ENCODE measurements at regions not wholly inside any gene's neighbourhood (a gene's known extent, or its start where the extent isn't known, plus 50 kb on each side); places are given as distances from the start of the nearest gene placed in this dataset.

DNA sequence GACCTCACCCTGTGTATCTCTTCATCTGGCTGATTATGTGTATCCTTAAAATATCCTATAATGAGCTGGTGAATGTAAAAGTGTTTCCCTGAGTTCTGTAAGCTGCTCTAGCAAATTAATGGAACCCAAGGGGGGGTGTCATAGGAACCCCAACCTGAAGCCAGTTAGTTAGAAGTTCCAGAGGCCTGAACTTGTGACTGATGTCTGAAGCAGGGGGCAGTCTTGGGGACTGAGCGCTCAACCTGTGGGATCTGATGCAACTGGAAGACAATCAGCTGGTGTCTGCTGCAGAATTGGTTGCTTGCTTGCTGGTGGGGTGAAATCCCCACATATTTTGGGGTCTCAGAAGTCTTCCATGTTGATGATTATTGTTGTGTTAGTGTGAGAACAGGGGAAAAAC lies 75.7 kb upstream of the NKD1 start:
- no peak overlapping the region for H3K9ac ChIP-seq (ENCODE audit: low read length)
- intact Hi-C loops (cut with micrococcal nuclease) = no loop called here
- H3K4me1 ChIP-seq (ENCODE audit: insufficient read depth, low read length) = no peaks in the 10 kb centered on the region
- no peaks in the 10 kb centered on the region for H3K9me3 ChIP-seq (ENCODE audit: low read length)
- no peak overlapping the region for H3K27ac ChIP-seq (ENCODE audit: low read length)
- BruUV-seq (replicated peaks) = no TSS peak
- ATAC-seq (no peak), DNase-seq (no peak)
- TF ChIP-seq, protein P1, sequence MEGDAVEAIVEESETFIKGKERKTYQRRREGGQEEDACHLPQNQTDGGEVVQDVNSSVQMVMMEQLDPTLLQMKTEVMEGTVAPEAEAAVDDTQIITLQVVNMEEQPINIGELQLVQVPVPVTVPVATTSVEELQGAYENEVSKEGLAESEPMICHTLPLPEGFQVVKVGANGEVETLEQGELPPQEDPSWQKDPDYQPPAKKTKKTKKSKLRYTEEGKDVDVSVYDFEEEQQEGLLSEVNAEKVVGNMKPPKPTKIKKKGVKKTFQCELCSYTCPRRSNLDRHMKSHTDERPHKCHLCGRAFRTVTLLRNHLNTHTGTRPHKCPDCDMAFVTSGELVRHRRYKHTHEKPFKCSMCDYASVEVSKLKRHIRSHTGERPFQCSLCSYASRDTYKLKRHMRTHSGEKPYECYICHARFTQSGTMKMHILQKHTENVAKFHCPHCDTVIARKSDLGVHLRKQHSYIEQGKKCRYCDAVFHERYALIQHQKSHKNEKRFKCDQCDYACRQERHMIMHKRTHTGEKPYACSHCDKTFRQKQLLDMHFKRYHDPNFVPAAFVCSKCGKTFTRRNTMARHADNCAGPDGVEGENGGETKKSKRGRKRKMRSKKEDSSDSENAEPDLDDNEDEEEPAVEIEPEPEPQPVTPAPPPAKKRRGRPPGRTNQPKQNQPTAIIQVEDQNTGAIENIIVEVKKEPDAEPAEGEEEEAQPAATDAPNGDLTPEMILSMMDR (conservative IDR thresholded peaks at IDR 0.05; ENCODE audit: low read depth, low read length) = no peak
- TF ChIP-seq EZH2 (IDR thresholded peaks at IDR 0.05; ENCODE audit: low read length, unreplicated experiment) (no peak), EZH2phosphoT487 (IDR thresholded peaks at IDR 0.05; ENCODE audit: borderline replicate concordance, low read length) (no peak)
- H2AFZ ChIP-seq (ENCODE audit: low read length) = no peak overlapping the region
- peaks cover 4% of the 10 kb centered on the region for H3K27me3 ChIP-seq (ENCODE audit: low read length)
- no peaks in the 10 kb centered on the region for H3K36me3 ChIP-seq (ENCODE audit: low read depth, low read length)
- no peak overlapping the region for H3K4me3 ChIP-seq (ENCODE audit: low read length)
- H4K20me1 ChIP-seq (ENCODE audit: low read length) = no peaks in the 10 kb centered on the region
- H3F3A ChIP-seq (ENCODE audit: low read length, unreplicated experiment) = no peaks in the 10 kb centered on the region
- ChIA-PET CTCF (no interaction called here), POLR2A (ENCODE audit: unreplicated experiment) (no interaction called here)
- H3K9me2 ChIP-seq (replicated peaks; ENCODE audit: low read length) = no peaks in the 10 kb centered on the region
- no peaks in the 10 kb centered on the region for H3K79me2 ChIP-seq (ENCODE audit: low read length)
- no peak overlapping the region for H3K4me2 ChIP-seq (ENCODE audit: low read length)

DNA sequence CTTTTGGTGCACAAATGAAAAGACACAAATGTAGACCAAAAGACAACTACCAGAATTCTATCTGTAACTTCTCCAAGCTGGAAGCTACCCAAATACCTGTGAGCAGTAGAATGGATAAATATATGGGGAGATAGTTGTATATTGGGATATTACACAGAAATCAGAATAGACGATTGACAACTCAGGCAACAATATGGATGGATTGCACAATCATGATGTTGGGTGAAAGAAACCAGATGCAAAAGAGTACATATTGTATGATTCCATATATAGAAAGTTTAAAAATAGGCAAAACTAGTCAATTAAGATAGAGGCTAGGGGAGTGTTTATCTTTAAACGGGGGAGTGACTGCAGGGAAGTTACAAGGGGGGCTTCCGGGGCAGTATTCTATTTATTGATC lies 77.5 kb upstream of the NKD1 start:
- H3K9ac ChIP-seq (ENCODE audit: low read length) = no peak overlapping the region
- H3K4me1 ChIP-seq (ENCODE audit: insufficient read depth, low read length) = no peaks in the 10 kb centered on the region
- BruUV-seq (replicated peaks) = no TSS peak
- H3K27ac ChIP-seq (ENCODE audit: low read length) = no peak overlapping the region
- no peaks in the 10 kb centered on the region for H3K79me2 ChIP-seq (ENCODE audit: low read length)
- intact Hi-C loops (cut with micrococcal nuclease) = no loop called here
- no peak overlapping the region for H3K4me2 ChIP-seq (ENCODE audit: low read length)
- H3K36me3 ChIP-seq (ENCODE audit: low read depth, low read length) = no peaks in the 10 kb centered on the region
- ATAC-seq (no peak), DNase-seq (no peak)
- no peaks in the 10 kb centered on the region for H3F3A ChIP-seq (ENCODE audit: low read length, unreplicated experiment)
- no peak overlapping the region for H2AFZ ChIP-seq (ENCODE audit: low read length)
- TF ChIP-seq, protein P1 (conservative IDR thresholded peaks at IDR 0.05; ENCODE audit: low read depth, low read length) = no peak
- no peak for TF ChIP-seq EZH2phosphoT487 (IDR thresholded peaks at IDR 0.05; ENCODE audit: borderline replicate concordance, low read length)
- no peak for TF ChIP-seq EZH2 (IDR thresholded peaks at IDR 0.05; ENCODE audit: low read length, unreplicated experiment)
- peaks cover 7% of the 10 kb centered on the region for H3K27me3 ChIP-seq (ENCODE audit: low read length)
- no peak overlapping the region for H3K4me3 ChIP-seq (ENCODE audit: low read length)
- POLR2A ChIA-PET (ENCODE audit: unreplicated experiment) = no interaction called here
- H3K9me3 ChIP-seq (ENCODE audit: low read length) = no peaks in the 10 kb centered on the region
- no peaks in the 10 kb centered on the region for H3K9me2 ChIP-seq (replicated peaks; ENCODE audit: low read length)
- CTCF ChIA-PET = no interaction called here
- no peaks in the 10 kb centered on the region for H4K20me1 ChIP-seq (ENCODE audit: low read length)

DNA sequence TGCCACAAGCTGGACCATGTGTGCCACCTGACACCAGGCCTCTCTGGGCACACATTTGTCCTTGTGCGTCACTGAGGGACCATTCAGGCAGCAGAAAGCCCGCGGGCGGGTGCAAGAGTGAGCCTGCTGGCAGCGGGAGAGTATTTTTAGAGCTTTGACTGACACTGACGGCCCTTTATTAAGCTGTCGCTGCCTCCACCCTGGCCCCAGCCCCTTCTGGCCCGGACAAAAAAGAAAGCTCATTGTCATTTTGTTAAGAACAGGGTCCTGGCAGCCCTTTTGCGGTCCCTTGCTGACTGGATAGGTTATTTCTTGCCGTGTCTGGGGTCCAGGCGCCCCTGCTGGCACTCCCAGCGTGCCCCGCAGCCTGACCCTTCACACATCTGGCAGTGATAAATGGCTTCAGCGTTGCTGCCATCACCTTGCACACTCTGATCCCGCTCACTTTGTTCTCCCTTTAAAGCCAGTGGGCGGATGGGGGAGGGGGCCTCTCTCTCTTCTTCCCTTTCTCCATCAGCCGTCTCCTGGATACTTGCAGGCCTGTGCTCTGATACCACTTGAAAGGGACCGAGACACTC lies 78.4 kb upstream of the NKD1 start:
- no peak for DNase-seq
- no peaks in the 10 kb centered on the region for H3F3A ChIP-seq (ENCODE audit: low read length, unreplicated experiment)
- H3K27me3 ChIP-seq (ENCODE audit: low read length) = peaks cover 7% of the 10 kb centered on the region
- no TSS peak for BruUV-seq (replicated peaks)
- ChIA-PET CTCF (no interaction called here), POLR2A (ENCODE audit: unreplicated experiment) (no interaction called here)
- no peaks in the 10 kb centered on the region for H3K4me1 ChIP-seq (ENCODE audit: insufficient read depth, low read length)
- H3K9ac ChIP-seq (ENCODE audit: low read length) = no peak overlapping the region
- intact Hi-C loops (cut with micrococcal nuclease) = no loop called here
- H4K20me1 ChIP-seq (ENCODE audit: low read length) = no peaks in the 10 kb centered on the region
- TF ChIP-seq EZH2phosphoT487 (IDR thresholded peaks at IDR 0.05; ENCODE audit: borderline replicate concordance, low read length) (no peak), EZH2 (IDR thresholded peaks at IDR 0.05; ENCODE audit: low read length, unreplicated experiment) (no peak)
- TF ChIP-seq, protein P1 (conservative IDR thresholded peaks at IDR 0.05; ENCODE audit: low read depth, low read length) = no peak
- no peaks in the 10 kb centered on the region for H3K79me2 ChIP-seq (ENCODE audit: low read length)
- H2AFZ ChIP-seq (ENCODE audit: low read length) = no peak overlapping the region
- no peak for ATAC-seq
- H3K9me3 ChIP-seq (ENCODE audit: low read length) = no peaks in the 10 kb centered on the region
- H3K27ac ChIP-seq (ENCODE audit: low read length) = no peak overlapping the region
- H3K4me2 ChIP-seq (ENCODE audit: low read length) = no peak overlapping the region
- H3K9me2 ChIP-seq (replicated peaks; ENCODE audit: low read length) = no peaks in the 10 kb centered on the region
- H3K4me3 ChIP-seq (ENCODE audit: low read length) = no peak overlapping the region
- H3K36me3 ChIP-seq (ENCODE audit: low read depth, low read length) = no peaks in the 10 kb centered on the region
